Gastrocnemius medialis (tissue), 4 donors: ENCODE measurements at regions not wholly inside any gene's neighbourhood (a gene's known extent, or its start where the extent isn't known, plus 50 kb on each side); places are given as distances from the start of the nearest gene placed in this dataset.
"Not testable (repeated sequence)": the region's sequence is repeated elsewhere in the genome, so short reads cannot be mapped to it uniquely, and the experiment has no call there.

Source experiments
- POLR2A ChIP-seq, 2 donors: fragments of 450-650 bp; IDR thresholded peaks; one replicate each; pipeline ENCODE4 v1.6.1; 2017; ENCODE audit warnings: antibody characterized with exemption in 2 of 2, mild to moderate bottlenecking in 2 of 2, moderate library complexity in 2 of 2
- TF ChIP-seq, protein P1 (sequence below), 5 experiments: fragments of 450-650 bp in 3 of 5; fragments of 200-600 bp in 2 of 5; sonication (generic) in 2 of 5; IDR thresholded peaks in 4 of 5; conservative IDR thresholded peaks in 1 of 5; 1 replicate in 4 of 5; 2 replicates in 1 of 5; pipeline ENCODE4 v1.5.1; 2016 to 2019; ENCODE audit warnings: antibody characterized with exemption in 5 of 5, mild to moderate bottlenecking in 3 of 5, moderate library complexity in 3 of 5

DNA sequence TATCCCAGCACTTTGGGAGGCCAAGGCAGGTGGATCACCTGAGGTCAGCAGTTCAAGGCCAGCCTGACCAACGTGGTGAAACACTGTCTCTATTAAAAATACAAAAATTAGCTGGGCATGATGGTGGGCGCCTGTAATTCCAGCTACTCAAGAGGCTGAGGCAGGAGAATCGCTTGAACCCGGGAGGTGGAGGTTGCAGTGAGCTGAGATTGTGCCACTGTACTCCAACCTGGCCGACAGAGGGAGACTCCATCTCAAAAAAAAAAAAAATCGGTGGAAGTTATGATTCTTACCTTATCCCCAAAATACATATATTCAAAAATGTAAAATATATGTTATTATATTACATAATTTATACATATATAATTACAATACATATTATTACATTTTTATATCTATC is 70.1 kb downstream of the GLUL start:
- TF ChIP-seq, protein P1, sequence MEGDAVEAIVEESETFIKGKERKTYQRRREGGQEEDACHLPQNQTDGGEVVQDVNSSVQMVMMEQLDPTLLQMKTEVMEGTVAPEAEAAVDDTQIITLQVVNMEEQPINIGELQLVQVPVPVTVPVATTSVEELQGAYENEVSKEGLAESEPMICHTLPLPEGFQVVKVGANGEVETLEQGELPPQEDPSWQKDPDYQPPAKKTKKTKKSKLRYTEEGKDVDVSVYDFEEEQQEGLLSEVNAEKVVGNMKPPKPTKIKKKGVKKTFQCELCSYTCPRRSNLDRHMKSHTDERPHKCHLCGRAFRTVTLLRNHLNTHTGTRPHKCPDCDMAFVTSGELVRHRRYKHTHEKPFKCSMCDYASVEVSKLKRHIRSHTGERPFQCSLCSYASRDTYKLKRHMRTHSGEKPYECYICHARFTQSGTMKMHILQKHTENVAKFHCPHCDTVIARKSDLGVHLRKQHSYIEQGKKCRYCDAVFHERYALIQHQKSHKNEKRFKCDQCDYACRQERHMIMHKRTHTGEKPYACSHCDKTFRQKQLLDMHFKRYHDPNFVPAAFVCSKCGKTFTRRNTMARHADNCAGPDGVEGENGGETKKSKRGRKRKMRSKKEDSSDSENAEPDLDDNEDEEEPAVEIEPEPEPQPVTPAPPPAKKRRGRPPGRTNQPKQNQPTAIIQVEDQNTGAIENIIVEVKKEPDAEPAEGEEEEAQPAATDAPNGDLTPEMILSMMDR (IDR thresholded peaks at IDR 0.05 in 4 of 5, conservative IDR thresholded peaks at IDR 0.05 in 1 of 5): not testable (repeated sequence)
- not testable (repeated sequence) for TF ChIP-seq POLR2A (IDR thresholded peaks at IDR 0.05)
